ENCODE measurements at regions not wholly inside any gene's neighbourhood (a gene's known extent, or its start where the extent isn't known, plus 50 kb on each side); places are given as distances from the start of the nearest gene placed in this dataset.
"Not testable (repeated sequence)": the region's sequence is repeated elsewhere in the genome, so short reads cannot be mapped to it uniquely, and the experiment has no call there.

DNA sequence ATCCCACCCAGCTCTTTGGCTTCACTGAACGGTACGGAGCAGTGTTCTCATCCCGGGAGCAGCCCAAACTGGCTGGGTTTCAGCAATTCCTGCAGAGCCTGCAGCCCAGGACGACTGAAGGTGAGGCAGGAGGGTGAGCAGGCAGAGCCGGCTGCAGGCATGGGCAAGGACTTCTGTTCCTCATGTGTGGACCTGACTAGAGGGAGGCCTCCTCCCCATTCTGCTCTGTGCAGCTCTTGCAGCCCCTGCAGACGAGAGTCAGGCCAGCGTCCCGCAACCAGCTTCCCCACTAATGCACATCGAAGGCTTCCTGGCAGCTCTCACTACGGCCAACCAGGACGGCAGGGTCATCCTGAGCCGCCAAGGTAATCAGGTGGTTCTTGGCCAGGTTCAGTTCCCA, 97.8 kb upstream of the PZP start:
- in situ Hi-C loops (cut with HindIII; ENCODE audit: extremely low pct_ligation_motif_present, low pct_unique_long_range_greater_than_20kb); ATAC-seq; intact Hi-C loops (cut with micrococcal nuclease; ENCODE audit: unreplicated experiment); H3K27me3 ChIP-seq (ENCODE audit: control insufficient read depth in 1 of 2, insufficient read depth in 2 of 2, low read length in 2 of 2); BruUV-seq (replicated peaks); H4K20me1 ChIP-seq (ENCODE audit: insufficient read depth, low read length); H3K27ac ChIP-seq (ENCODE audit: extremely low read length, insufficient read depth, low read length); CTCF ChIA-PET (ENCODE audit: low intra/inter-chr PET ratio, low total read pairs); H2AFZ ChIP-seq (ENCODE audit: low read length); H3K36me3 ChIP-seq (replicated peaks in 1 of 2; ENCODE audit: control insufficient read depth in 1 of 2, insufficient read depth in 2 of 2, low read length in 2 of 2); H3K4me3 ChIP-seq (replicated peaks in 1 of 3; ENCODE audit: insufficient read depth in 1 of 3, low read depth in 2 of 3, low read length in 3 of 3); FAIRE-seq; H3K9ac ChIP-seq (ENCODE audit: insufficient read depth, low read depth, low read length); POLR2A ChIA-PET; H3K4me1 ChIP-seq (ENCODE audit: insufficient read depth, low read length); H3K4me2 ChIP-seq (ENCODE audit: low read depth, low read length); H3K9me3 ChIP-seq (ENCODE audit: low read length); H3K79me2 ChIP-seq (ENCODE audit: insufficient read depth, low read length); DNase-seq (ENCODE audit: low spot score): not testable (repeated sequence)
- 80% methylated on average over 1 of the region's 12 CpGs for WGBS (ENCODE audit: low lambda C conversion rate)

DNA sequence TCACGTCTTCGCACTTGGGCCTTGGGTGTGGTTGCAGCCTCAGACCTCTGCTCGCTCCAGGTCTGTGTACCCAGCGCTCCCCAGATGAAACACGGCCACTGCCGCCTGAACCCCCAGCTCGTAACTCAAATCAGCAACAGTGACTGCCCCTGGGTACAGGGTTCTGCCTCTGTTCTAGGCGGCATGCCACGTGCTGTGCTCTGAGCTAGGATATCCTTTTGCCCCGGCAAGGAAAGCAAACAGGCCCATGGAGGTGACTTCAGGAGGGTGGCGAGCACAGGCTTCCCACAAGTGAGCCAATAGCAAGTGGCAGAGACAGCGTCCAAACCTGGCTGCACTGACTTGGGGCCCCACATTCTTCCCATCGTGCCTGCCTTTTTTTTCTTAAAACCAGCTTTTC, 96.3 kb upstream of the PZP start:
- H3K9ac ChIP-seq (ENCODE audit: insufficient read depth, low read depth, low read length); CTCF ChIA-PET (ENCODE audit: low intra/inter-chr PET ratio, low total read pairs); POLR2A ChIA-PET; H3K79me2 ChIP-seq (ENCODE audit: insufficient read depth, low read length); H3K4me3 ChIP-seq (replicated peaks in 1 of 3; ENCODE audit: insufficient read depth in 1 of 3, low read depth in 2 of 3, low read length in 3 of 3); H2AFZ ChIP-seq (ENCODE audit: low read length); in situ Hi-C loops (cut with HindIII; ENCODE audit: extremely low pct_ligation_motif_present, low pct_unique_long_range_greater_than_20kb); BruUV-seq (replicated peaks); ATAC-seq; H3K27me3 ChIP-seq (ENCODE audit: control insufficient read depth in 1 of 2, insufficient read depth in 2 of 2, low read length in 2 of 2); H4K20me1 ChIP-seq (ENCODE audit: insufficient read depth, low read length); H3K27ac ChIP-seq (ENCODE audit: extremely low read length, insufficient read depth, low read length); H3K36me3 ChIP-seq (replicated peaks in 1 of 2; ENCODE audit: control insufficient read depth in 1 of 2, insufficient read depth in 2 of 2, low read length in 2 of 2); H3K4me1 ChIP-seq (ENCODE audit: insufficient read depth, low read length); H3K4me2 ChIP-seq (ENCODE audit: low read depth, low read length); intact Hi-C loops (cut with micrococcal nuclease; ENCODE audit: unreplicated experiment); H3K9me3 ChIP-seq (ENCODE audit: low read length); FAIRE-seq; DNase-seq (ENCODE audit: low spot score): not testable (repeated sequence)
- WGBS (ENCODE audit: low lambda C conversion rate) = 94% methylated on average over 13 of the region's 13 CpGs

- CTCF ChIA-PET (ENCODE audit: low intra/inter-chr PET ratio, low total read pairs); H3K27ac ChIP-seq (ENCODE audit: extremely low read length, insufficient read depth, low read length); DNase-seq (ENCODE audit: low spot score); intact Hi-C loops (cut with micrococcal nuclease; ENCODE audit: unreplicated experiment); H4K20me1 ChIP-seq (ENCODE audit: insufficient read depth, low read length); BruUV-seq (replicated peaks); ATAC-seq; FAIRE-seq; H3K4me3 ChIP-seq (replicated peaks in 1 of 3; ENCODE audit: insufficient read depth in 1 of 3, low read depth in 2 of 3, low read length in 3 of 3); H2AFZ ChIP-seq (ENCODE audit: low read length); H3K79me2 ChIP-seq (ENCODE audit: insufficient read depth, low read length); H3K9me3 ChIP-seq (ENCODE audit: low read length); H3K4me1 ChIP-seq (ENCODE audit: insufficient read depth, low read length); H3K4me2 ChIP-seq (ENCODE audit: low read depth, low read length); POLR2A ChIA-PET; H3K36me3 ChIP-seq (replicated peaks in 1 of 2; ENCODE audit: control insufficient read depth in 1 of 2, insufficient read depth in 2 of 2, low read length in 2 of 2); H3K9ac ChIP-seq (ENCODE audit: insufficient read depth, low read depth, low read length); in situ Hi-C loops (cut with HindIII; ENCODE audit: extremely low pct_ligation_motif_present, low pct_unique_long_range_greater_than_20kb); H3K27me3 ChIP-seq (ENCODE audit: control insufficient read depth in 1 of 2, insufficient read depth in 2 of 2, low read length in 2 of 2): not testable (repeated sequence)
- 100% methylated on average over 3 of the region's 13 CpGs for WGBS (ENCODE audit: low lambda C conversion rate)
Measured at GRCh38 chr12:9295872-9296271, 87.7 kb upstream of the PZP start.

- DNase-seq (ENCODE audit: low spot score) = not testable (repeated sequence)
Measured at GRCh38 chr12:9294072-9294620, 86.0 kb upstream of the PZP start.

More at GRCh38 chr12:9294072-9294620, 86.0 kb upstream of the PZP start:
- intact Hi-C loops (cut with micrococcal nuclease; ENCODE audit: unreplicated experiment); H3K4me3 ChIP-seq (replicated peaks in 1 of 3; ENCODE audit: insufficient read depth in 1 of 3, low read depth in 2 of 3, low read length in 3 of 3); H3K36me3 ChIP-seq (replicated peaks in 1 of 2; ENCODE audit: control insufficient read depth in 1 of 2, insufficient read depth in 2 of 2, low read length in 2 of 2); H3K9ac ChIP-seq (ENCODE audit: insufficient read depth, low read depth, low read length); H3K79me2 ChIP-seq (ENCODE audit: insufficient read depth, low read length); H2AFZ ChIP-seq (ENCODE audit: low read length); H4K20me1 ChIP-seq (ENCODE audit: insufficient read depth, low read length); H3K9me3 ChIP-seq (ENCODE audit: low read length); CTCF ChIA-PET (ENCODE audit: low intra/inter-chr PET ratio, low total read pairs); H3K27ac ChIP-seq (ENCODE audit: extremely low read length, insufficient read depth, low read length); ATAC-seq; FAIRE-seq; H3K4me1 ChIP-seq (ENCODE audit: insufficient read depth, low read length); in situ Hi-C loops (cut with HindIII; ENCODE audit: extremely low pct_ligation_motif_present, low pct_unique_long_range_greater_than_20kb); BruUV-seq (replicated peaks); H3K4me2 ChIP-seq (ENCODE audit: low read depth, low read length); POLR2A ChIA-PET; H3K27me3 ChIP-seq (ENCODE audit: control insufficient read depth in 1 of 2, insufficient read depth in 2 of 2, low read length in 2 of 2): not testable (repeated sequence)
- 88% methylated on average over 10 of the region's 16 CpGs for WGBS (ENCODE audit: low lambda C conversion rate)
